ENCODE measurements at regions not wholly inside any gene's neighbourhood (a gene's known extent, or its start where the extent isn't known, plus 50 kb on each side); places are given as distances from the start of the nearest gene placed in this dataset.

GRCh38 chr2:65722028-65722778 lies 289.8 kb upstream of the SPRED2 start:
- no peak for DNase-seq

- no peak for DNase-seq
Observed at GRCh38 chr2:65716698-65717097, 284.3 kb upstream of the SPRED2 start.

- no peak for DNase-seq
Observed at GRCh38 chr2:65715323-65715722, 282.9 kb upstream of the SPRED2 start.

- DNase-seq = no peak
Observed at GRCh38 chr2:65714866-65715265, 282.5 kb upstream of the SPRED2 start.

- no peak for DNase-seq
Observed at GRCh38 chr2:65711863-65712262, 279.5 kb upstream of the SPRED2 start.

GRCh38 chr2:65710779-65711295 lies 278.4 kb upstream of the SPRED2 start:
- DNase-seq = no peak

- DNase-seq = no peak
Observed at GRCh38 chr2:65710356-65710755, 278.0 kb upstream of the SPRED2 start.

GRCh38 chr2:65708086-65708485 lies 275.7 kb upstream of the SPRED2 start:
- no peak for DNase-seq

- no peak for DNase-seq
Observed at GRCh38 chr2:65706411-65706810, 274.0 kb upstream of the SPRED2 start.

- no peak for DNase-seq
Observed at GRCh38 chr2:65701191-65701590, 268.8 kb upstream of the SPRED2 start.

- DNase-seq = no peak
Observed at GRCh38 chr2:65700720-65701119, 268.3 kb upstream of the SPRED2 start.

- no peak for DNase-seq
Observed at GRCh38 chr2:65700004-65700651, 267.7 kb upstream of the SPRED2 start.

- DNase-seq = no peak
Observed at GRCh38 chr2:65691816-65692215, 259.4 kb upstream of the SPRED2 start.

- DNase-seq = no peak
Observed at GRCh38 chr2:65688141-65688886, 255.9 kb upstream of the SPRED2 start.

- DNase-seq = no peak
Observed at GRCh38 chr2:65687614-65688013, 255.2 kb upstream of the SPRED2 start.

GRCh38 chr2:65686928-65687521 lies 254.6 kb upstream of the SPRED2 start:
- no peak for DNase-seq

- DNase-seq = no peak
Observed at GRCh38 chr2:65681503-65681902, 249.1 kb upstream of the SPRED2 start.

- DNase-seq = no peak
Observed at GRCh38 chr2:65678779-65679391, 246.5 kb upstream of the SPRED2 start.

GRCh38 chr2:65675350-65675749 lies 243.0 kb upstream of the SPRED2 start:
- DNase-seq = no peak

GRCh38 chr2:65671670-65672242 lies 239.4 kb upstream of the SPRED2 start:
- no peak for DNase-seq

- DNase-seq = no peak
Observed at GRCh38 chr2:65669574-65669973, 237.2 kb upstream of the SPRED2 start.

- DNase-seq = no peak
Observed at GRCh38 chr2:65668744-65669143, 236.3 kb upstream of the SPRED2 start.

All from activated CD4-positive, alpha-beta T cell treated with anti-CD3 and anti-CD28 coated beads, Interleukin-2, amount 50 U/mL, for 48 hours (primary cell).